Upper lobe of left lung (tissue), 6 donors: ENCODE measurements at regions not wholly inside any gene's neighbourhood (a gene's known extent, or its start where the extent isn't known, plus 50 kb on each side); places are given as distances from the start of the nearest gene placed in this dataset.
A peak's percentile ranks its signal among the peaks of the same experiment; 100 is the strongest.

ENCODE experiments used
- ATAC-seq, 2 donors: fragments of 200-7000 bp; cut with Tn5 transposase; one replicate each; pipeline ENCODE4 v1.9.1; 2022; ENCODE audit warnings: mild to moderate bottlenecking in 2 of 2, moderate library complexity in 2 of 2; ENCODE audit not compliant: low FRiP score in 2 of 2
- DNase-seq, 2 donors: peaks; one replicate each; pipeline ENCODE4 v3.0.0-alpha.2; 2019 to 2020
- H3K27ac ChIP-seq, 4 donors: fragments of 200-600 bp; sonication (generic); one replicate each; pipeline ENCODE4 v1.5.1; 2016 to 2019
- H3K27me3 ChIP-seq, 4 donors: fragments of 200-600 bp; sonication (generic); one replicate each; pipeline ENCODE4 v1.5.1; 2017 to 2019
- H3K36me3 ChIP-seq, 4 donors: fragments of 200-600 bp; sonication (generic); one replicate each; pipeline ENCODE4 v1.5.1; 2016 to 2019
- H3K4me1 ChIP-seq, 4 donors: fragments of 200-600 bp; sonication (generic); one replicate each; pipeline ENCODE4 v1.5.1; 2018 to 2019
- H3K4me3 ChIP-seq, 4 donors: fragments of 200-600 bp; sonication (generic); one replicate each; pipeline ENCODE4 v1.5.1; 2017 to 2019; ENCODE audit warnings: mild to moderate bottlenecking in 2 of 4, moderate library complexity in 1 of 4
- H3K9me3 ChIP-seq, 4 donors: fragments of 200-600 bp; sonication (generic); one replicate each; pipeline ENCODE4 v1.5.1; 2018 to 2019
- EP300 ChIP-seq, 4 donors: sonication (generic); formaldehyde crosslinking; IDR thresholded peaks; one replicate each; pipeline ENCODE4 v1.5.1; 2017; ENCODE audit warnings: antibody characterized with exemption in 4 of 4, control low read depth in 2 of 4
- POLR2A ChIP-seq, 4 donors: fragments of 450-650 bp; IDR thresholded peaks; one replicate each; pipeline ENCODE4 v1.5.1; 2016 to 2017; ENCODE audit warnings: antibody characterized with exemption in 4 of 4, mild to moderate bottlenecking in 2 of 4
- POLR2AphosphoS5 ChIP-seq, 2 donors: sonication (generic); formaldehyde crosslinking; IDR thresholded peaks; one replicate each; pipeline ENCODE4 v1.5.1; 2017; ENCODE audit warnings: antibody characterized with exemption in 2 of 2
- WGBS, 2 donors: methylation state at CpG; one replicate each; pipeline ENCODE4 v1.1.5; 2017 to 2018; 5-methylcytosine and 5-hydroxymethylcytosine counted together
- TF ChIP-seq, protein P1 (sequence below), 6 experiments: fragments of 450-650 bp in 4 of 6; fragments of 200-600 bp in 2 of 6; sonication (generic) in 2 of 6; IDR thresholded peaks; one replicate each; pipeline ENCODE4 v1.5.1; 2016 to 2019; ENCODE audit warnings: antibody characterized with exemption in 6 of 6
- donor health status: DM: no; HTN: no; CAD: no; lungs with moderate emphysema.
- donor health status: DM: no; HTN: yes; CAD: no; lungs with severe emphysema.

DNA sequence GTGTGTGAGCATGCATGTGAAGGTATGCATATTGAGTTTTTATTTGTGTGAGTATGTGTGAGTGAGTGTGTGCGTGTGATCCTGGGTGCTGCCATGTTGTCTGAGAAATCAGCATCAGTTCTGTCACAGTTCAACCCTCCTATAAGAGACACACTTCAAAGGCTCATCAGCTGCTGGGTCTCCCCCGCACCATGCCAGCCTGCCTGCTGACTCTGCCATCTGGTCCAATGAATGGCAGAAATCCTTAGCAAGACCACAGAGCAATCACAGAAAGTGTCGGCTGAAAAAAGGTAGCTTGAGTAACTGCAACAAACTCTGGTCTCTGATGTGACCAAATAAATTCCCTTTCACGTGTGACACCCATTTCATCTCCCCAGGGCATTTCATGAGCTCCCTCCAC is 381.8 kb upstream of the MAF start:
- no peak for TF ChIP-seq POLR2A (IDR thresholded peaks at IDR 0.05)
- TF ChIP-seq, protein P1, sequence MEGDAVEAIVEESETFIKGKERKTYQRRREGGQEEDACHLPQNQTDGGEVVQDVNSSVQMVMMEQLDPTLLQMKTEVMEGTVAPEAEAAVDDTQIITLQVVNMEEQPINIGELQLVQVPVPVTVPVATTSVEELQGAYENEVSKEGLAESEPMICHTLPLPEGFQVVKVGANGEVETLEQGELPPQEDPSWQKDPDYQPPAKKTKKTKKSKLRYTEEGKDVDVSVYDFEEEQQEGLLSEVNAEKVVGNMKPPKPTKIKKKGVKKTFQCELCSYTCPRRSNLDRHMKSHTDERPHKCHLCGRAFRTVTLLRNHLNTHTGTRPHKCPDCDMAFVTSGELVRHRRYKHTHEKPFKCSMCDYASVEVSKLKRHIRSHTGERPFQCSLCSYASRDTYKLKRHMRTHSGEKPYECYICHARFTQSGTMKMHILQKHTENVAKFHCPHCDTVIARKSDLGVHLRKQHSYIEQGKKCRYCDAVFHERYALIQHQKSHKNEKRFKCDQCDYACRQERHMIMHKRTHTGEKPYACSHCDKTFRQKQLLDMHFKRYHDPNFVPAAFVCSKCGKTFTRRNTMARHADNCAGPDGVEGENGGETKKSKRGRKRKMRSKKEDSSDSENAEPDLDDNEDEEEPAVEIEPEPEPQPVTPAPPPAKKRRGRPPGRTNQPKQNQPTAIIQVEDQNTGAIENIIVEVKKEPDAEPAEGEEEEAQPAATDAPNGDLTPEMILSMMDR (IDR thresholded peaks at IDR 0.05) = no peak
- no peak for TF ChIP-seq EP300 (IDR thresholded peaks at IDR 0.05)
- no peak for TF ChIP-seq POLR2AphosphoS5 (IDR thresholded peaks at IDR 0.05)
- no peak for DNase-seq

DNA sequence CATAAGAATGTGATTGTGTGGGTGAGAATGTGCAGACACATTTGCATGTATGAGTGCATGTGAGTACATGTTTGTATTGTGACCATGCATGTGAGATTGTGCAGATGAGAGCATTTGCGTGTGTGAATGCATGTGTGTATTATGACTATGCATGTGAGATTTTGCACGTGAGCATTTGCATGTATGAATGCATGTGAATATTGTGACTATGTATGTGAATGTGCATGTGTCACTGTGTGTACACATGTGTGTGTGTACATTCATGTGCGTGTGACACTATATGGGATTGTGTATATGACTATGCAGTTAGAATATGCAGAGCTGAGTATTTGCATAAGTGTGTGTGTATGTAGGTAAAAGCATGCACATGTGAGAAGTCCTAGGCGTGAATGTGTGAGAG is 381.3 kb upstream of the MAF start:
- TF ChIP-seq POLR2AphosphoS5 (IDR thresholded peaks at IDR 0.05) (no peak), POLR2A (IDR thresholded peaks at IDR 0.05) (no peak)
- TF ChIP-seq, protein P1 (IDR thresholded peaks at IDR 0.05) = no peak
- Histone ChIP-seq H3K36me3 (no peaks in the 10 kb centered on the region), H3K9me3 (no peaks in the 10 kb centered on the region), H3K4me3 (no peak overlapping the region), H3K27ac (no peak overlapping the region), H3K27me3 (no peaks in the 10 kb centered on the region), H3K4me1 (no peaks in the 10 kb centered on the region)
- DNase-seq (no peak), ATAC-seq (no peak)
- 92 to 95% methylated on average over 4 of the region's 4 CpGs for WGBS, 2 donors

More for the DNA sequence above, 381.8 kb upstream of the MAF start:
- Histone ChIP-seq H3K4me3 (no peak overlapping the region), H3K27ac (no peak overlapping the region), H3K36me3 (no peaks in the 10 kb centered on the region), H3K4me1 (no peaks in the 10 kb centered on the region), H3K27me3 (no peaks in the 10 kb centered on the region), H3K9me3 (no peaks in the 10 kb centered on the region)
- 77 to 82% methylated on average over 4 of the region's 4 CpGs for WGBS, 2 donors
- ATAC-seq = no peak

GRCh38 chr16:79980650-79981521 is 380.3 kb upstream of the MAF start:
- H3K27ac ChIP-seq = no peak overlapping the region
- H3K4me1 ChIP-seq = no peaks in the 10 kb centered on the region
- H3K9me3 ChIP-seq = no peaks in the 10 kb centered on the region
- no peaks in the 10 kb centered on the region for H3K27me3 ChIP-seq
- 81 to 85% methylated on average over 11 of the region's 11 CpGs for WGBS, 2 donors
- ATAC-seq = no peak
- H3K36me3 ChIP-seq = no peaks in the 10 kb centered on the region
- no peak overlapping the region for H3K4me3 ChIP-seq
- DNase-seq = peak in 1 of 2 donors; percentile 52
- TF ChIP-seq, protein P1 (IDR thresholded peaks at IDR 0.05) = no peak
- TF ChIP-seq POLR2AphosphoS5 (IDR thresholded peaks at IDR 0.05) (no peak), POLR2A (IDR thresholded peaks at IDR 0.05) (no peak), EP300 (IDR thresholded peaks at IDR 0.05) (no peak)

- no peak for ATAC-seq
Measured at GRCh38 chr16:79977940-79978836, 377.7 kb upstream of the MAF start.

More at GRCh38 chr16:79977940-79978836, 377.7 kb upstream of the MAF start:
- no peaks in the 10 kb centered on the region for H3K4me1 ChIP-seq
- H3K9me3 ChIP-seq = no peaks in the 10 kb centered on the region
- H3K4me3 ChIP-seq = no peak overlapping the region
- H3K27me3 ChIP-seq = no peaks in the 10 kb centered on the region
- 83 to 89% methylated on average over 9 of the region's 9 CpGs for WGBS, 2 donors
- H3K36me3 ChIP-seq = no peaks in the 10 kb centered on the region
- TF ChIP-seq EP300 (IDR thresholded peaks at IDR 0.05) (no peak), POLR2A (IDR thresholded peaks at IDR 0.05) (no peak), POLR2AphosphoS5 (IDR thresholded peaks at IDR 0.05) (no peak)
- TF ChIP-seq, protein P1 (IDR thresholded peaks at IDR 0.05) = no peak
- H3K27ac ChIP-seq = no peak overlapping the region
- no peak for DNase-seq
